WTC11 (cell line): ENCODE measurements at regions not wholly inside any gene's neighbourhood (a gene's known extent, or its start where the extent isn't known, plus 50 kb on each side); places are given as distances from the start of the nearest gene placed in this dataset.
"Not testable (repeated sequence)": the region's sequence is repeated elsewhere in the genome, so short reads cannot be mapped to it uniquely, and the experiment has no call there.

Experiments used
- ATAC-seq: fragments of 200-7000 bp; cut with Tn5 transposase; 2 replicates; pipeline ENCODE4 v1.10.0; 2021; ENCODE audit warnings: mild to moderate bottlenecking, moderate library complexity
- CTCF ChIA-PET: fragments of 300-600 bp; sonication (Branson Sonifier 250); formaldehyde crosslinking; loops from one replicate; lab custom pipeline; 2021; ENCODE audit warnings: antibody characterized with exemption; lab: Charles Lee
- POLR2A ChIA-PET: fragments of 350-600 bp; sonication (Branson Sonifier 250); formaldehyde crosslinking; loops from one replicate; lab custom pipeline; 2021; ENCODE audit warnings: antibody characterized with exemption; lab: Charles Lee
- DNase-seq: peaks from one replicate; pipeline ENCODE4 v3.0.0; 2021; ENCODE audit warnings: low spot score
- H3K27ac Mint-ChIP-seq: 2 replicates; pipeline ENCODE4 v1.8.0; 2021; ENCODE audit warnings: mixed read lengths
- H3K27me3 Mint-ChIP-seq: 2 replicates; pipeline ENCODE4 v1.8.0; 2021; ENCODE audit warnings: low read depth, mild to moderate bottlenecking, moderate library complexity, mixed read lengths
- H3K36me3 Mint-ChIP-seq: 2 replicates; pipeline ENCODE4 v1.8.0; 2021; ENCODE audit warnings: mixed read lengths
- H3K4me1 Mint-ChIP-seq: 2 replicates; pipeline ENCODE4 v1.8.0; 2022; ENCODE audit warnings: mixed read lengths
- H3K4me3 Mint-ChIP-seq: 2 replicates; pipeline ENCODE4 v1.8.0; 2021; ENCODE audit warnings: mild to moderate bottlenecking, moderate library complexity, mixed read lengths
- H3K9me3 Mint-ChIP-seq: 2 replicates; pipeline ENCODE4 v1.8.0; 2021; ENCODE audit warnings: mixed read lengths
- CREM ChIP-seq: sonication (generic); formaldehyde crosslinking; IDR thresholded peaks from 2 replicates; pipeline ENCODE4 v1.8.1; 2022; ENCODE audit warnings: mild to moderate bottlenecking, missing genetic modification reagents, moderate library complexity
- E2F4 ChIP-seq: sonication (generic); formaldehyde crosslinking; IDR thresholded peaks from 2 replicates; pipeline ENCODE4 v1.8.1; 2022; ENCODE audit warnings: low read depth, mild to moderate bottlenecking, moderate library complexity, missing genetic modification reagents, borderline replicate concordance
- E2F5 ChIP-seq: sonication (generic); formaldehyde crosslinking; IDR thresholded peaks from 2 replicates; pipeline ENCODE4 v1.8.1; 2022; ENCODE audit warnings: mild to moderate bottlenecking, moderate library complexity, missing genetic modification reagents
- ESRRA ChIP-seq: sonication (generic); formaldehyde crosslinking; IDR thresholded peaks from 2 replicates; pipeline ENCODE4 v1.8.1; 2022; ENCODE audit warnings: mild to moderate bottlenecking, missing genetic modification reagents, borderline replicate concordance
- ETV6 ChIP-seq: sonication (generic); formaldehyde crosslinking; IDR thresholded peaks from 2 replicates; pipeline ENCODE4 v1.8.1; 2022; ENCODE audit warnings: mild to moderate bottlenecking, missing genetic modification reagents
- FOXJ3 ChIP-seq: sonication (generic); formaldehyde crosslinking; IDR thresholded peaks from 2 replicates; pipeline ENCODE4 v1.9.0; 2021; ENCODE audit warnings: missing genetic modification reagents, mild to moderate bottlenecking, borderline replicate concordance
- FOXK1 ChIP-seq: sonication (generic); formaldehyde crosslinking; IDR thresholded peaks from 2 replicates; pipeline ENCODE4 v1.8.0; 2022; ENCODE audit warnings: mild to moderate bottlenecking, moderate library complexity, missing genetic modification reagents
- FOXP1 ChIP-seq: sonication (generic); formaldehyde crosslinking; IDR thresholded peaks from 2 replicates; pipeline ENCODE4 v1.8.0; 2022; ENCODE audit warnings: missing genetic modification reagents, mild to moderate bottlenecking, moderate library complexity, borderline replicate concordance
- GTF2I ChIP-seq: fragments of 250-450 bp; sonication (Bioruptor Pico); conservative IDR thresholded peaks from 2 replicates; pipeline ENCODE4 v1.4.0; 2021; ENCODE audit warnings: mild to moderate bottlenecking
- IRF2 ChIP-seq: sonication (generic); formaldehyde crosslinking; IDR thresholded peaks from 2 replicates; pipeline ENCODE4 v1.8.0; 2022; ENCODE audit warnings: low read depth, missing genetic modification reagents, borderline replicate concordance
- KAT7 ChIP-seq: sonication (generic); formaldehyde crosslinking; IDR thresholded peaks from 2 replicates; pipeline ENCODE4 v1.8.1; 2023; ENCODE audit warnings: missing genetic modification reagents, mild to moderate bottlenecking, borderline replicate concordance
- SMAD4 ChIP-seq: sonication (generic); formaldehyde crosslinking; IDR thresholded peaks from 2 replicates; pipeline ENCODE4 v1.8.0; 2022; ENCODE audit warnings: mild to moderate bottlenecking, missing genetic modification reagents
- STAT6 ChIP-seq: sonication (generic); formaldehyde crosslinking; conservative IDR thresholded peaks from 2 replicates; pipeline ENCODE4 v1.8.1; 2023; ENCODE audit warnings: mild to moderate bottlenecking, low read depth, missing genetic modification reagents, moderate library complexity
- TEAD4 ChIP-seq: sonication (generic); formaldehyde crosslinking; IDR thresholded peaks from 2 replicates; pipeline ENCODE4 v1.8.0; 2022; ENCODE audit warnings: mild to moderate bottlenecking, missing genetic modification reagents
- ZBTB21 ChIP-seq: sonication (generic); formaldehyde crosslinking; IDR thresholded peaks from 2 replicates; pipeline ENCODE4 v1.8.1; 2023; ENCODE audit warnings: mild to moderate bottlenecking, missing genetic modification reagents, borderline replicate concordance
- ZNF138 ChIP-seq: sonication (generic); formaldehyde crosslinking; conservative IDR thresholded peaks from 2 replicates; pipeline ENCODE4 v1.8.1; 2022; ENCODE audit warnings: mild to moderate bottlenecking, moderate library complexity, missing genetic modification reagents
- ZNF317 ChIP-seq: sonication (generic); formaldehyde crosslinking; IDR thresholded peaks from 2 replicates; pipeline ENCODE4 v1.8.1; 2023; ENCODE audit warnings: low read depth, mild to moderate bottlenecking, moderate library complexity, missing genetic modification reagents, borderline replicate concordance
- ZNF416 ChIP-seq: fragments of 250-450 bp; sonication (Bioruptor Pico); IDR thresholded peaks from 2 replicates; pipeline ENCODE4 v1.9.0; 2021; ENCODE audit warnings: mild to moderate bottlenecking, inconsistent platforms
- ZNF671 ChIP-seq: fragments of 250-450 bp; sonication (Bioruptor Pico); IDR thresholded peaks from 2 replicates; pipeline ENCODE4 v1.8.0; 2021; ENCODE audit warnings: mild to moderate bottlenecking
- TF ChIP-seq, protein P1 (sequence below): sonication (generic); formaldehyde crosslinking; IDR thresholded peaks from 2 replicates; pipeline ENCODE4 v1.8.1; 2023; ENCODE audit warnings: mild to moderate bottlenecking, missing genetic modification reagents, moderate library complexity
- TF ChIP-seq, protein P2 (sequence below): sonication (generic); formaldehyde crosslinking; IDR thresholded peaks from 2 replicates; pipeline ENCODE4 v1.8.0; 2023; ENCODE audit warnings: missing genetic modification reagents
- TF ChIP-seq, protein P3 (sequence below): fragments of 200-600 bp; IDR thresholded peaks from 2 replicates; pipeline ENCODE4 v1.8.0; 2022; ENCODE audit warnings: antibody characterized with exemption

DNA sequence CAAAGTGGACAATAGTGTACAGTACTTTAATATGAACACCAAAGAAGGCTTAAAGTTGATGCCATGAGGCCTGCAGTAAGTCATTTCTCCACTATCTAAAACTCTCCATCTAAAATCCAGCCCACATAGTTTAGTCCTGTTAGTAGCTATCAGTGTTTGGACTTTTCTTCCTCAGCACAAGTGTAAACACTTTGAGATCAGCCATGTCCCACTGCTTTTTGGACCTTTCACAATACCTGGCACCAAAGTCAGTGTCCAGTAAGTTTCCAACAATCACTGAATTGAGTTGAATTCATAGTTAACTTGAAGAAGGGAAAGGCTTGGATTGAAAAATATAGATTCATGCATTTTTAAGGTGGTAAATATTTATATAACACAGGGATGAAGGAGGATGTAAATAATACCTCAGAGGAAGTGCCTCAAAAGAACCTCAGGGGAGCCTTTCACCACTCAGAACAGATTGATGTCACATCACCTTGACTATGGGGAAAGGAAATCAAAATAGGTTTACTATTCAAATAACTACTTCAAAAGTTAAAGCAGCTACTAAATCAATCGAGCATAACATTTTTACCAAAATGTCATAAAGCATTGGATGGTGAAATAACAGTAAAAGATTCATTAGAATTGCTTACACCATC, 76.7 kb downstream of the FTHL17 start (continued):
- TF ChIP-seq, protein P1, sequence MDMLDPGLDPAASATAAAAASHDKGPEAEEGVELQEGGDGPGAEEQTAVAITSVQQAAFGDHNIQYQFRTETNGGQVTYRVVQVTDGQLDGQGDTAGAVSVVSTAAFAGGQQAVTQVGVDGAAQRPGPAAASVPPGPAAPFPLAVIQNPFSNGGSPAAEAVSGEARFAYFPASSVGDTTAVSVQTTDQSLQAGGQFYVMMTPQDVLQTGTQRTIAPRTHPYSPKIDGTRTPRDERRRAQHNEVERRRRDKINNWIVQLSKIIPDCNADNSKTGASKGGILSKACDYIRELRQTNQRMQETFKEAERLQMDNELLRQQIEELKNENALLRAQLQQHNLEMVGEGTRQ (CRISPR knock-in tag): no peak
- TF ChIP-seq E2F5 (CRISPR knock-in tag) (no peak), KAT7 (no peak)
- TF ChIP-seq, protein P2, sequence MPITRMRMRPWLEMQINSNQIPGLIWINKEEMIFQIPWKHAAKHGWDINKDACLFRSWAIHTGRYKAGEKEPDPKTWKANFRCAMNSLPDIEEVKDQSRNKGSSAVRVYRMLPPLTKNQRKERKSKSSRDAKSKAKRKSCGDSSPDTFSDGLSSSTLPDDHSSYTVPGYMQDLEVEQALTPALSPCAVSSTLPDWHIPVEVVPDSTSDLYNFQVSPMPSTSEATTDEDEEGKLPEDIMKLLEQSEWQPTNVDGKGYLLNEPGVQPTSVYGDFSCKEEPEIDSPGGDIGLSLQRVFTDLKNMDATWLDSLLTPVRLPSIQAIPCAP (CRISPR knock-in tag): no peak

- H3K27me3 Mint-ChIP-seq, POLR2A ChIA-PET, ATAC-seq, H3K4me3 Mint-ChIP-seq, H3K9me3 Mint-ChIP-seq, H3K27ac Mint-ChIP-seq, H3K36me3 Mint-ChIP-seq, DNase-seq: not testable (repeated sequence)
- peaks cover 19% of the 10 kb centered on the region for H3K4me1 Mint-ChIP-seq
- CTCF ChIA-PET: interaction anchor here (0.7 kb wide), 1 partner anchor 40 kb away, joined by 3 read pairs; no protein-coding TSS in a partner anchor
Measured at GRCh38 chrX:30994018-30994417, 77.8 kb downstream of the FTHL17 start.

DNA sequence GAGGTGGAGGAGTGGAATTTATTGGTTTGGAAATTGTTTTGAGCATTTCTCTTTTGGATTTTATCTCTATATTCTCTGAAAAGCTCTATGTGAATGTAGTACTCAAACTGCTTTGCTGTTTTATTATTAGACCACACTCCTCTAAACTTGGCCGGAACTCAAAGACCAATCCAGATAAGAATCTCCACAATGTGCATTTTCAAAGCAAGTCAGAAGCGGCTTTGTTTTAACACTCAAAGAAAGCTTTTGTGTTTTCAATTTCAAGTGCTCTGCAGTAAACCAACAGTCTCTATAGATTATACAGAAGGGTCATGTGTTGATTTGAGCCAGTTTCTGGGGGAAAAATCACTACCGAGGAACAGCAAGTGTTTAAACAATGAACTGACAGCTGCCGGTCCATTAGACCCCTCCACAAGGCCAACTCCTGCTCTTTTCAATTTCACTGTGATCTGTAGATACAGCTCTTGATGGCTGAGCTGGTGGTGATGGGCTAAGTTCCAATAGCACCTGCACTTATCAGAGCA, 79.4 kb downstream of the FTHL17 start:
- no peak for ATAC-seq
- TF ChIP-seq E2F5 (CRISPR knock-in tag) (no peak), ZNF416 (CRISPR knock-in tag) (no peak), ZBTB21 (CRISPR knock-in tag) (no peak), TEAD4 (no peak), FOXJ3 (no peak), ZNF671 (CRISPR knock-in tag) (no peak), IRF2 (CRISPR knock-in tag) (no peak), CREM (CRISPR knock-in tag) (no peak), ZNF317 (CRISPR knock-in tag) (no peak), ZNF138 (CRISPR knock-in tag) (no peak), ESRRA (no peak)
- ChIA-PET CTCF (no interaction called here), POLR2A (no interaction called here)
- H3K4me3 Mint-ChIP-seq: no peak overlapping the region
- H3K36me3 Mint-ChIP-seq: no peaks in the 10 kb centered on the region
- H3K4me1 Mint-ChIP-seq: peaks cover 13% of the 10 kb centered on the region
- H3K27me3 Mint-ChIP-seq: no peaks in the 10 kb centered on the region
- H3K9me3 Mint-ChIP-seq: no peaks in the 10 kb centered on the region
- no peak overlapping the region for H3K27ac Mint-ChIP-seq
- DNase-seq: no peak

DNA sequence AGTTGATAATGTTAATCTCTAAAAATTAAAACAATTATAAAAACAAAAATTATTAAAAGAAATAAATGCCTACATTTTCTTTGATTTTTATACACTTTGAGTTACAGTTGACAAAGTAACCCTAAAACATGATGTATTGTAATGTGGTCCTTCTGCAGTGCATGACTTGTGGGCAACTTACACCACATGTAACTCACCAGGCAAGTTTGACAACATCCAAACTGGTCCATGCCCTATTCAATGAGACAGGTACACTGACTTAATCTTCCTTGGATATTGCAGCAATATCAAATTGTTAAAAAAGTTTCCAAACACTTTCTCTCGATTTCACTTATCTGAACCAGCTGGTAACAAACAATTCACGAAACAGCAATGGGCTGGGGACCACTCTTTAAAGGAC, 81.5 kb downstream of the FTHL17 start:
- no peak overlapping the region for H3K27ac Mint-ChIP-seq
- no peaks in the 10 kb centered on the region for H3K9me3 Mint-ChIP-seq
- ChIA-PET CTCF (no interaction called here), POLR2A (no interaction called here)
- no peaks in the 10 kb centered on the region for H3K27me3 Mint-ChIP-seq
- H3K36me3 Mint-ChIP-seq: no peaks in the 10 kb centered on the region
- DNase-seq (no peak), ATAC-seq (no peak)
- H3K4me1 Mint-ChIP-seq: peaks cover 5% of the 10 kb centered on the region; the same call in 1 of the 2 replicates
- H3K4me3 Mint-ChIP-seq: no peak overlapping the region
- TF ChIP-seq E2F4 (no peak), ESRRA (no peak), ZNF416 (CRISPR knock-in tag) (no peak), SMAD4 (CRISPR knock-in tag) (no peak), GTF2I (CRISPR knock-in tag) (no peak), STAT6 (no peak), FOXP1 (CRISPR knock-in tag) (no peak), ETV6 (CRISPR knock-in tag) (no peak), FOXK1 (CRISPR knock-in tag) (no peak)
- TF ChIP-seq, protein P3, sequence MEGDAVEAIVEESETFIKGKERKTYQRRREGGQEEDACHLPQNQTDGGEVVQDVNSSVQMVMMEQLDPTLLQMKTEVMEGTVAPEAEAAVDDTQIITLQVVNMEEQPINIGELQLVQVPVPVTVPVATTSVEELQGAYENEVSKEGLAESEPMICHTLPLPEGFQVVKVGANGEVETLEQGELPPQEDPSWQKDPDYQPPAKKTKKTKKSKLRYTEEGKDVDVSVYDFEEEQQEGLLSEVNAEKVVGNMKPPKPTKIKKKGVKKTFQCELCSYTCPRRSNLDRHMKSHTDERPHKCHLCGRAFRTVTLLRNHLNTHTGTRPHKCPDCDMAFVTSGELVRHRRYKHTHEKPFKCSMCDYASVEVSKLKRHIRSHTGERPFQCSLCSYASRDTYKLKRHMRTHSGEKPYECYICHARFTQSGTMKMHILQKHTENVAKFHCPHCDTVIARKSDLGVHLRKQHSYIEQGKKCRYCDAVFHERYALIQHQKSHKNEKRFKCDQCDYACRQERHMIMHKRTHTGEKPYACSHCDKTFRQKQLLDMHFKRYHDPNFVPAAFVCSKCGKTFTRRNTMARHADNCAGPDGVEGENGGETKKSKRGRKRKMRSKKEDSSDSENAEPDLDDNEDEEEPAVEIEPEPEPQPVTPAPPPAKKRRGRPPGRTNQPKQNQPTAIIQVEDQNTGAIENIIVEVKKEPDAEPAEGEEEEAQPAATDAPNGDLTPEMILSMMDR: no peak
